CD14-positive monocyte (primary cell): ENCODE measurements at regions not wholly inside any gene's neighbourhood (a gene's known extent, or its start where the extent isn't known, plus 50 kb on each side); places are given as distances from the start of the nearest gene placed in this dataset.

Experiments
- DNase-seq, 3 donors: peaks; one replicate each; pipeline ENCODE4 v3.0.0-alpha.2; 2011 to 2022
- H2AFZ ChIP-seq: 2 replicates; pipeline ENCODE4 v1.6.0; 2012; ENCODE audit warnings: mild to moderate bottlenecking, low read depth, low read length, inconsistent platforms; ENCODE audit not compliant: insufficient read depth, poor library complexity, severe bottlenecking
- H3K27ac ChIP-seq, 2 donors: 1 replicate in 1 of 2; 2 replicates in 1 of 2; pipeline ENCODE4 v1.5.1; 2012 to 2013; ENCODE audit warnings: low read length in 2 of 2, control low read depth in 1 of 2, inconsistent platforms in 1 of 2, low read depth in 1 of 2, mild to moderate bottlenecking in 1 of 2
- H3K27me3 ChIP-seq, 2 donors: one replicate each; pipeline versions ENCODE4 v1.6.0 to v1.6.1; 2011 to 2013; ENCODE audit warnings: low read length in 2 of 2; ENCODE audit not compliant: control insufficient read depth in 2 of 2, insufficient read depth in 2 of 2
- H3K36me3 ChIP-seq, 2 donors: replicated peaks in 1 of 2; 1 replicate in 1 of 2; 2 replicates in 1 of 2; pipeline versions ENCODE4 v1.5.1 to v1.6.1; 2012 to 2013; ENCODE audit warnings: low read length in 2 of 2, control low read depth in 1 of 2, inconsistent platforms in 1 of 2, mild to moderate bottlenecking in 1 of 2; ENCODE audit not compliant: insufficient read depth in 2 of 2, control insufficient read depth in 1 of 2
- H3K4me1 ChIP-seq, 2 donors: 1 replicate in 1 of 2; 2 replicates in 1 of 2; pipeline versions ENCODE4 v1.5.1 to v1.6.1; 2012 to 2013; ENCODE audit warnings: low read length in 2 of 2, control low read depth in 1 of 2, inconsistent platforms in 1 of 2, mild to moderate bottlenecking in 1 of 2, moderate library complexity in 1 of 2; ENCODE audit not compliant: insufficient read depth in 2 of 2, control insufficient read depth in 1 of 2
- H3K4me2 ChIP-seq: replicated peaks from 2 replicates; pipeline ENCODE3; 2012; ENCODE audit warnings: low read length, moderate library complexity, mild to moderate bottlenecking; ENCODE audit not compliant: poor library complexity, severe bottlenecking; ENCODE audit errors: extremely low read depth
- H3K4me3 ChIP-seq, 3 experiments: fragments of 200-600 bp in 1 of 3; sonication (generic) in 1 of 3; replicated peaks in 1 of 3; 1 replicate in 2 of 3; 2 replicates in 1 of 3; pipeline ENCODE4 v1.5.1; 2011 to 2013; ENCODE audit warnings: low read length in 3 of 3, mild to moderate bottlenecking in 3 of 3, control low read depth in 2 of 3, low read depth in 2 of 3, inconsistent platforms in 1 of 3, moderate library complexity in 1 of 3
- H3K79me2 ChIP-seq: 2 replicates; pipeline ENCODE4 v1.6.0; 2012; ENCODE audit warnings: mild to moderate bottlenecking, control low read depth, inconsistent platforms, low read length, moderate library complexity; ENCODE audit not compliant: insufficient read depth
- H3K9ac ChIP-seq: 2 replicates; pipeline ENCODE4 v1.6.0; 2017; ENCODE audit warnings: low read length, mild to moderate bottlenecking; ENCODE audit not compliant: insufficient read depth, poor library complexity, severe bottlenecking
- H3K9me3 ChIP-seq, 2 donors: replicated peaks in 1 of 2; 1 replicate in 1 of 2; 2 replicates in 1 of 2; pipeline versions ENCODE4 v1.5.1 to v1.6.1; 2012 to 2013; ENCODE audit warnings: low read length in 2 of 2, control low read depth in 1 of 2; ENCODE audit not compliant: control insufficient read depth in 1 of 2, insufficient read depth in 1 of 2
- H4K20me1 ChIP-seq: 2 replicates; pipeline ENCODE4 v1.6.0; 2012; ENCODE audit warnings: mild to moderate bottlenecking, low read length, control low read depth, moderate library complexity; ENCODE audit not compliant: insufficient read depth
- H3K27ac Mint-ChIP-seq, 7 donors: one replicate each; pipeline ENCODE4 v1.8.0; 2020; ENCODE audit warnings: mild to moderate bottlenecking in 7 of 7, mixed read lengths in 7 of 7, moderate library complexity in 6 of 7, inconsistent platforms in 2 of 7
- H3K27me3 Mint-ChIP-seq, 3 donors: one replicate each; pipeline ENCODE4 v1.8.0; 2021 to 2022; ENCODE audit warnings: low read depth in 3 of 3, mild to moderate bottlenecking in 3 of 3, mixed read lengths in 3 of 3, moderate library complexity in 3 of 3, inconsistent platforms in 1 of 3
- H3K36me3 Mint-ChIP-seq, 2 donors: one replicate each; pipeline ENCODE4 v1.8.0; 2020; ENCODE audit warnings: mixed read lengths in 2 of 2, inconsistent platforms in 1 of 2, mild to moderate bottlenecking in 1 of 2
- H3K4me1 Mint-ChIP-seq: one replicate; pipeline ENCODE4 v1.8.0; 2020; ENCODE audit warnings: mild to moderate bottlenecking, mixed read lengths
- H3K4me3 Mint-ChIP-seq, 2 donors: one replicate each; pipeline ENCODE4 v1.8.0; 2020; ENCODE audit warnings: mild to moderate bottlenecking in 2 of 2, mixed read lengths in 2 of 2, moderate library complexity in 1 of 2
- H3K9me3 Mint-ChIP-seq, 7 donors: one replicate each; pipeline ENCODE4 v1.8.0; 2020 to 2022; ENCODE audit warnings: mixed read lengths in 7 of 7, mild to moderate bottlenecking in 6 of 7, moderate library complexity in 6 of 7, inconsistent platforms in 2 of 7
- WGBS: methylation state at CpG from one replicate; pipeline ENCODE4 v1.1.5; 2013; ENCODE audit warnings: missing lambda C conversion rate; ENCODE audit not compliant: insufficient coverage; 5-methylcytosine and 5-hydroxymethylcytosine counted together
- intact Hi-C, 2 donors: fragments of 100-400 bp; cut with micrococcal nuclease; formaldehyde crosslinking; loops; one replicate each; pipeline versions ENCODE4 v1.15.0 to v1.15.1; 2023
- TF ChIP-seq, protein P1 (sequence below): fragments of 200-600 bp; IDR thresholded peaks from one replicate; pipeline ENCODE4 v1.8.0; 2022; ENCODE audit warnings: antibody characterized with exemption, mild to moderate bottlenecking

DNA sequence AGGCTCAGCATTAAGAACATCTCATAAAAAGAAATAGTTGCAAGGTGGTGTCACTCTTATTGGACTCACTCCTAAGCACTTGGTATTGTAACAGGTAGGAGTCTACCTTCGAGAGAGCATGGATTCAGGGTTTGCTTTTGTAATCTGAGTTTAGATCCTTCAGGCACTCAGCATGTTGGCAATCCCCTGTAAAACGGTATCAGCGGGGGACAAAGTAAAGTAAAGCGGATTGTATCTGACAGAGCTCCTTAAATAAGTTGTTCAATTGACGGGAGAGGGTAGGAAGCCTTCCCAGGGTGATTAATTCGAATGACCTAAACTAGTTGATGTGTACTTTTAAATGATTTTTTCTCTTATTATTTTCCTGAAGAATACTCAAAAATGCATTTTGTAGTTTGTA, 869.8 kb upstream of the EPHA7 start:
- Mint-ChIP-seq H3K4me3 (no peak overlapping the region), H3K9me3 (no peaks in the 10 kb centered on the region), H3K4me1 (no peaks in the 10 kb centered on the region), H3K27ac (no peak overlapping the region), H3K27me3 (peaks cover 0 to 2% (median 0%) of the 10 kb centered on the region in 3 donors), H3K36me3 (no peaks in the 10 kb centered on the region)
- TF ChIP-seq, protein P1, sequence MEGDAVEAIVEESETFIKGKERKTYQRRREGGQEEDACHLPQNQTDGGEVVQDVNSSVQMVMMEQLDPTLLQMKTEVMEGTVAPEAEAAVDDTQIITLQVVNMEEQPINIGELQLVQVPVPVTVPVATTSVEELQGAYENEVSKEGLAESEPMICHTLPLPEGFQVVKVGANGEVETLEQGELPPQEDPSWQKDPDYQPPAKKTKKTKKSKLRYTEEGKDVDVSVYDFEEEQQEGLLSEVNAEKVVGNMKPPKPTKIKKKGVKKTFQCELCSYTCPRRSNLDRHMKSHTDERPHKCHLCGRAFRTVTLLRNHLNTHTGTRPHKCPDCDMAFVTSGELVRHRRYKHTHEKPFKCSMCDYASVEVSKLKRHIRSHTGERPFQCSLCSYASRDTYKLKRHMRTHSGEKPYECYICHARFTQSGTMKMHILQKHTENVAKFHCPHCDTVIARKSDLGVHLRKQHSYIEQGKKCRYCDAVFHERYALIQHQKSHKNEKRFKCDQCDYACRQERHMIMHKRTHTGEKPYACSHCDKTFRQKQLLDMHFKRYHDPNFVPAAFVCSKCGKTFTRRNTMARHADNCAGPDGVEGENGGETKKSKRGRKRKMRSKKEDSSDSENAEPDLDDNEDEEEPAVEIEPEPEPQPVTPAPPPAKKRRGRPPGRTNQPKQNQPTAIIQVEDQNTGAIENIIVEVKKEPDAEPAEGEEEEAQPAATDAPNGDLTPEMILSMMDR = no peak
- Histone ChIP-seq H3K27ac (no peak overlapping the region), H3K4me2 (no peak overlapping the region), H3K36me3 (no peaks in the 10 kb centered on the region), H4K20me1 (no peaks in the 10 kb centered on the region), H3K27me3 (no peaks in the 10 kb centered on the region), H3K79me2 (no peaks in the 10 kb centered on the region), H2AFZ (no peak overlapping the region), H3K9ac (no peak overlapping the region), H3K4me1 (no peaks in the 10 kb centered on the region), H3K4me3 (no peak overlapping the region), H3K9me3 (no peaks in the 10 kb centered on the region)
- DNase-seq = no peak
- WGBS = 68% methylated on average over 4 of the region's 6 CpGs
- intact Hi-C loops = no loop called here

DNA sequence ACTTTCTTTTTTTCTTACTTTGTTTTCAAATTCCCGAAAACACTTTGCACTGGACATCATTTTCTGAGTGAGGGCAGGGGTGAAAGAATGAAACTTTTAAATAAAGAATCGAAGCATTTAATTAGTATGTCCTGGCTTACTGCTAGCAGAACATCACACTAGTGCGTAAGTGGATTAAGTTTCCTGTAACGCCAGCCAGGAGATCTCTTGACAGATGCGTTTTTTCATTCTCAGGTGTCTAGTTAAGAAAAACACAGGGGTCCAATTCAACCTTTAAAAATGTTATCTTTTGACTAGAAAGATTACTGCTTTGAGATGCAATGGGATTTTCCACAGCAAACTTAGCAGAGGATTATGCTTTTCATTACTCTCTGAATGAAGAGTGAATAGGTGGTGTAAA, 858.8 kb upstream of the EPHA7 start:
- H3K27ac ChIP-seq = no peak overlapping the region
- H3K27me3 Mint-ChIP-seq = peaks cover 0 to 1% (median 0%) of the 10 kb centered on the region in 3 donors
- H3K4me3 ChIP-seq = no peak overlapping the region
- H3K9ac ChIP-seq = no peak overlapping the region
- H3K4me1 ChIP-seq = no peaks in the 10 kb centered on the region
- no peak overlapping the region for H3K4me3 Mint-ChIP-seq
- H4K20me1 ChIP-seq = no peaks in the 10 kb centered on the region
- no peaks in the 10 kb centered on the region for H3K36me3 Mint-ChIP-seq
- H3K9me3 ChIP-seq = no peaks in the 10 kb centered on the region
- DNase-seq = no peak
- H3K9me3 Mint-ChIP-seq = peaks cover 0 to 3% (median 0%) of the 10 kb centered on the region in 7 donors
- no peaks in the 10 kb centered on the region for H3K27me3 ChIP-seq
- no peak overlapping the region for H2AFZ ChIP-seq
- H3K4me2 ChIP-seq = no peak overlapping the region
- TF ChIP-seq, protein P1 = no peak
- no peak overlapping the region for H3K27ac Mint-ChIP-seq
- no peaks in the 10 kb centered on the region for H3K36me3 ChIP-seq
- H3K79me2 ChIP-seq = no peaks in the 10 kb centered on the region
- intact Hi-C loops = no loop called here
- 80% methylated on average over 1 of the region's 5 CpGs for WGBS
- H3K4me1 Mint-ChIP-seq = no peaks in the 10 kb centered on the region
